Gastrocnemius medialis (tissue), 4 donors: ENCODE measurements at regions not wholly inside any gene's neighbourhood (a gene's known extent, or its start where the extent isn't known, plus 50 kb on each side); places are given as distances from the start of the nearest gene placed in this dataset.

ENCODE experiments used
- POLR2A ChIP-seq, 2 donors: fragments of 450-650 bp; IDR thresholded peaks; one replicate each; pipeline ENCODE4 v1.6.1; 2017; ENCODE audit warnings: antibody characterized with exemption in 2 of 2, mild to moderate bottlenecking in 2 of 2, moderate library complexity in 2 of 2
- TF ChIP-seq, protein P1 (sequence below), 5 experiments: fragments of 450-650 bp in 3 of 5; fragments of 200-600 bp in 2 of 5; sonication (generic) in 2 of 5; IDR thresholded peaks in 4 of 5; conservative IDR thresholded peaks in 1 of 5; 1 replicate in 4 of 5; 2 replicates in 1 of 5; pipeline ENCODE4 v1.5.1; 2016 to 2019; ENCODE audit warnings: antibody characterized with exemption in 5 of 5, mild to moderate bottlenecking in 3 of 5, moderate library complexity in 3 of 5

DNA sequence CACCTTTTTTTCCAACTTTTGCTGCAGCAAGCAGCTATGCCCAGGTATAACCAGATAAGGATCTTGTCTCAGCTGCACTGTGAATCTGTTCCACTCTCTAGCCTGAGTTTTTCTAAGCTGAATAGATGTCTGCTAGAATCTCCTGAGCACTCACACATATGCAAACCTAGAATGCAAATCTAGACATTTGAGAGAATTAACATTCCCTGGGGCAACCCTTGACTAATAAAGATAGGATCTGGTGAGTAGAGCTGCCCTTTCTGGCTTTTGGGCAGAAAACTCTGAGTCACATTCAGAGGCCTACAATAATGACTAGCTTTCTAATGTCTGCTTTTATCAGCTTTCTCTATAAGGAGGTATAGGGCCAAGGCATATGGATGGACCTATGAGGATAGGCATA, 61.4 kb upstream of the BARHL2 start:
- TF ChIP-seq, protein P1, sequence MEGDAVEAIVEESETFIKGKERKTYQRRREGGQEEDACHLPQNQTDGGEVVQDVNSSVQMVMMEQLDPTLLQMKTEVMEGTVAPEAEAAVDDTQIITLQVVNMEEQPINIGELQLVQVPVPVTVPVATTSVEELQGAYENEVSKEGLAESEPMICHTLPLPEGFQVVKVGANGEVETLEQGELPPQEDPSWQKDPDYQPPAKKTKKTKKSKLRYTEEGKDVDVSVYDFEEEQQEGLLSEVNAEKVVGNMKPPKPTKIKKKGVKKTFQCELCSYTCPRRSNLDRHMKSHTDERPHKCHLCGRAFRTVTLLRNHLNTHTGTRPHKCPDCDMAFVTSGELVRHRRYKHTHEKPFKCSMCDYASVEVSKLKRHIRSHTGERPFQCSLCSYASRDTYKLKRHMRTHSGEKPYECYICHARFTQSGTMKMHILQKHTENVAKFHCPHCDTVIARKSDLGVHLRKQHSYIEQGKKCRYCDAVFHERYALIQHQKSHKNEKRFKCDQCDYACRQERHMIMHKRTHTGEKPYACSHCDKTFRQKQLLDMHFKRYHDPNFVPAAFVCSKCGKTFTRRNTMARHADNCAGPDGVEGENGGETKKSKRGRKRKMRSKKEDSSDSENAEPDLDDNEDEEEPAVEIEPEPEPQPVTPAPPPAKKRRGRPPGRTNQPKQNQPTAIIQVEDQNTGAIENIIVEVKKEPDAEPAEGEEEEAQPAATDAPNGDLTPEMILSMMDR (IDR thresholded peaks at IDR 0.05 in 4 of 5, conservative IDR thresholded peaks at IDR 0.05 in 1 of 5) = no peak
- TF ChIP-seq POLR2A (IDR thresholded peaks at IDR 0.05) = no peak
